GM10248 (cell line): ENCODE measurements at regions not wholly inside any gene's neighbourhood (a gene's known extent, or its start where the extent isn't known, plus 50 kb on each side); places are given as distances from the start of the nearest gene placed in this dataset.

Experiments used
- CTCF ChIA-PET: fragments of 300-600 bp; sonication (Branson Sonifier 250); formaldehyde crosslinking; extraction: SDS; loops from one replicate; lab custom pipeline; 2021; ENCODE audit warnings: antibody characterized with exemption; lab: Yijun Ruan, JAX
- POLR2A ChIA-PET: fragments of 350-650 bp; sonication (Branson Sonifier 250); formaldehyde crosslinking; extraction: SDS; loops from one replicate; lab custom pipeline; 2020; ENCODE audit warnings: antibody characterized with exemption; lab: Yijun Ruan, JAX
- DNase-seq: peaks from one replicate; pipeline ENCODE4 v3.0.0; 2012; ENCODE audit errors: extremely low spot score
- TF ChIP-seq, protein P1 (sequence below): IDR thresholded peaks from 2 replicates; pipeline ENCODE4 v1.5.1; 2012; ENCODE audit warnings: mild to moderate bottlenecking, low read depth; ENCODE audit errors: extremely low read depth, missing control alignments, control extremely low read depth

DNA sequence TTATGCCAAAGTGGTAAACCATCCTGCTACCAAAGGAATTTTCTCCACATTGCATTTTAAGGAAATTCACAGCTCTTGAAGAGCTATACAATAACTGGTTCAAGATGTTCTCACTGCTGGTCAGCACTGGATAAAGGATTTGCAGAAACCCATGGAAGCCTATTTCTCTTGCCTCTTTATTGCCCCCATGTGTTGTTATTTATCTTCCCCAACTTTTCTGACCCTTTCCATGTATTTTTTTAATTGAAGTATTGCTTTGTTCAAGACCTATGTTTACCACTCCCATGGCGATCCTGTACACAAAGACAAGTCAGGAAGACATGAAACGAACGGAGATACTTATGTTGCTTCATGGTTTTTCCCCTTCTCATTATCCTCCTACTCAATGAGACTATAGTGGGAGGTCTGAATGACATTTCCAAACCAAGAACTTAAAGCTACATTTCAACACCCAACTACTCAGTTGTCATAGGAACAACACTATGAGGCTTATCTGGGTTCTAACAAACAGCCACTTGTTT is 566.4 kb upstream of the DIPK2B start:
- ChIA-PET POLR2A (no interaction called here), CTCF (no interaction called here)
- TF ChIP-seq, protein P1, sequence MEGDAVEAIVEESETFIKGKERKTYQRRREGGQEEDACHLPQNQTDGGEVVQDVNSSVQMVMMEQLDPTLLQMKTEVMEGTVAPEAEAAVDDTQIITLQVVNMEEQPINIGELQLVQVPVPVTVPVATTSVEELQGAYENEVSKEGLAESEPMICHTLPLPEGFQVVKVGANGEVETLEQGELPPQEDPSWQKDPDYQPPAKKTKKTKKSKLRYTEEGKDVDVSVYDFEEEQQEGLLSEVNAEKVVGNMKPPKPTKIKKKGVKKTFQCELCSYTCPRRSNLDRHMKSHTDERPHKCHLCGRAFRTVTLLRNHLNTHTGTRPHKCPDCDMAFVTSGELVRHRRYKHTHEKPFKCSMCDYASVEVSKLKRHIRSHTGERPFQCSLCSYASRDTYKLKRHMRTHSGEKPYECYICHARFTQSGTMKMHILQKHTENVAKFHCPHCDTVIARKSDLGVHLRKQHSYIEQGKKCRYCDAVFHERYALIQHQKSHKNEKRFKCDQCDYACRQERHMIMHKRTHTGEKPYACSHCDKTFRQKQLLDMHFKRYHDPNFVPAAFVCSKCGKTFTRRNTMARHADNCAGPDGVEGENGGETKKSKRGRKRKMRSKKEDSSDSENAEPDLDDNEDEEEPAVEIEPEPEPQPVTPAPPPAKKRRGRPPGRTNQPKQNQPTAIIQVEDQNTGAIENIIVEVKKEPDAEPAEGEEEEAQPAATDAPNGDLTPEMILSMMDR: no peak
- no peak for DNase-seq

DNA sequence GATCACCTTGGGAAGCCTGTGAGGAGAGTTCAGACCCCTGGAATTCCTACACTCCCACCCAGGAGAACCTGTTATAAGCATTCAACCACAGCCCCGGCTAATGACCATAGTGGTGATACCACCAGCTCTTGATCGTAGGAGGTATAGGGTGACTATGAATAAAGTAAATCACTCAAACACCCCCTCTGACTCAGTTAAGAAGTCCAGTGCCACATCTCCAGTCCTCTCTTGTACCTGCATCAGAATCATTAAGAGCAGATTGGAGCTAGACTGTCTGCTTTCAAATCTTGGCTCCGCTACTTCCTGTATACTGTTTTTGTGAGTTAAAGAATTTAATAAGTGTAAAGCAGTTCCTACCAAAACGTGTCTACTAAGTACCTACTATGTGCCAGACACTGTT is 565.1 kb upstream of the DIPK2B start:
- TF ChIP-seq, protein P1: no peak
- DNase-seq: no peak
- POLR2A ChIA-PET: no interaction called here
- CTCF ChIA-PET: interaction anchor here (0.9 to 1.4 kb wide), 2 partner anchors 11 to 695 kb away, joined by 3 read pairs; no protein-coding TSS in a partner anchor

GRCh38 chrX:45765281-45765680 is 564.6 kb upstream of the DIPK2B start:
- CTCF ChIA-PET: interaction anchor here (1.4 kb wide), 1 partner anchor 695 kb away, joined by 3 read pairs; no protein-coding TSS in a partner anchor
- no peak for DNase-seq
- TF ChIP-seq, protein P1: no peak
- POLR2A ChIA-PET: no interaction called here

DNA sequence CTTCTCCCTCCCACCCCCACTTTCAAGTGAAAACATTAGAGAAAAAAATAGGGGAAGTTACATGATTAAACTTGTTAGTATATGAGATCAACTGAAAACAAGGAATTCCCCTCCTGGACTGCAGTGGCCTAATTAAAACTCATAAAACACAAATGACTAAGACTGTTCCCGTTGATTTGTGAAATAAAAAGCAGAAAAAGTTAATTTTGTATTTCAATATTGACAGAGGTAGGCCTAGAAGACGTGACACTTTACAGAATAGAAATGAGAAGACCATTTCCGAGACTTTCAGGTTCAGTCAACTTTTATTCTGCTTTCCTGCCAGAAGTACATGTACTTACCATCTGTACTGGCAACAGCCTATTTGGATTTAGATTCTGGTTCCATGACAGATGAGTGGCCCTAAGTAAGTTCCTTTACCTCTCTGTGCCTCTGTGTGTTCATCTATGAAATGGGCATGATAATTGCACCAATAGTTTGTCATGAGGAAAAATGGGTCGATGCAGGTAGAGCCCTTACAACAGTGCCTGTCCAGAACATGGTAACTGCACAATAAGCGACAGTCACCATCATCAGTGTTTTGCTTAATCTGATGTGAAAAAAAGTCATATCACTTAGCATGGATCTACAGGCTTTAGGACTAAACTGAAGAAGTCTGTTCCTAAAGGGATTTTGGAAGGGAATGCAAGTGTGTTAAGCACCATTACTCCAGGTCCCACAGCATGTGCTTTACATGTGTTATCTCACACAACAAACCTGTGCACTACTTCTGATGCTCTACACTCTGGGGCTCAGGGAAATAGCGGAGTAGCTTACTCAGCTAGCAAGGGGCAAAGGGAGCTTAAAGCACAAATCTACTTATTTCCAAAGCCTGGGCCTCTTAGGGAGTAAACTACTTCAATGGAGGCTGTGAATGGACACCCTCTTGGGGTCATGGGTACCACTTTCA is 562.3 kb upstream of the DIPK2B start:
- POLR2A ChIA-PET: no interaction called here
- CTCF ChIA-PET: interaction anchor here (1.0 kb wide), 1 partner anchor 39 kb away, joined by 3 read pairs; no protein-coding TSS in a partner anchor
- DNase-seq: no peak
- TF ChIP-seq, protein P1: no peak

- no peak for DNase-seq
- ChIA-PET POLR2A (no interaction called here), CTCF (no interaction called here)
- TF ChIP-seq, protein P1: no peak
Measured at GRCh38 chrX:45761920-45762319, 561.2 kb upstream of the DIPK2B start.

- ChIA-PET CTCF (no interaction called here), POLR2A (no interaction called here)
- DNase-seq: no peak
- TF ChIP-seq, protein P1: no peak
Measured at GRCh38 chrX:45760187-45760742, 559.6 kb upstream of the DIPK2B start.
